Prostate gland (tissue), 2 donors: ENCODE measurements at regions not wholly inside any gene's neighbourhood (a gene's known extent, or its start where the extent isn't known, plus 50 kb on each side); places are given as distances from the start of the nearest gene placed in this dataset.

Source experiments
- DNase-seq: peaks from one replicate; pipeline ENCODE4 v3.0.0-alpha.2; 2019; ENCODE audit warnings: low spot score
- H3K27ac ChIP-seq, 2 donors: fragments of 200-600 bp; sonication (generic); 2 replicates each; pipeline ENCODE4 v1.5.1; 2017 to 2019
- H3K27me3 ChIP-seq: fragments of 200-600 bp; sonication (generic); replicated peaks from 2 replicates; pipeline ENCODE4 v1.5.1; 2019; ENCODE audit not compliant: insufficient read depth
- H3K36me3 ChIP-seq, 2 donors: fragments of 200-600 bp; sonication (generic); 1 replicate in 1 of 2; 2 replicates in 1 of 2; pipeline versions ENCODE4 v1.5.1 to v1.8.1; 2017 to 2019
- H3K4me1 ChIP-seq: fragments of 200-600 bp; sonication (generic); replicated peaks from 2 replicates; pipeline ENCODE4 v1.5.1; 2019
- H3K4me3 ChIP-seq, 2 donors: fragments of 200-600 bp; sonication (generic); 2 replicates each; pipeline ENCODE4 v1.5.1; 2017 to 2019
- H3K9me3 ChIP-seq: fragments of 200-600 bp; sonication (generic); 2 replicates; pipeline ENCODE4 v1.5.1; 2017
- POLR2A ChIP-seq: fragments of 450-650 bp; IDR thresholded peaks from one replicate; pipeline ENCODE4 v1.6.1; 2016; ENCODE audit warnings: antibody characterized with exemption, mild to moderate bottlenecking
- POLR2AphosphoS5 ChIP-seq: sonication (generic); formaldehyde crosslinking; IDR thresholded peaks from one replicate; pipeline ENCODE4 v1.6.1; 2017; ENCODE audit warnings: antibody characterized with exemption
- WGBS: methylation state at CpG from one replicate; pipeline ENCODE4 v1.1.5; 2018; 5-methylcytosine and 5-hydroxymethylcytosine counted together
- intact Hi-C: fragments of 100-400 bp; cut with DNase I; formaldehyde crosslinking; loops from one replicate; pipeline ENCODE4 v1.14.2; 2022
- TF ChIP-seq, protein P1 (sequence below), 4 experiments: fragments of 200-600 bp in 2 of 4; fragments of 450-650 bp in 2 of 4; sonication (generic) in 2 of 4; IDR thresholded peaks; 1 replicate in 3 of 4; 2 replicates in 1 of 4; pipeline ENCODE4 v1.5.1; 2016 to 2019; ENCODE audit warnings: antibody characterized with exemption in 4 of 4, mild to moderate bottlenecking in 2 of 4, moderate library complexity in 2 of 4

DNA sequence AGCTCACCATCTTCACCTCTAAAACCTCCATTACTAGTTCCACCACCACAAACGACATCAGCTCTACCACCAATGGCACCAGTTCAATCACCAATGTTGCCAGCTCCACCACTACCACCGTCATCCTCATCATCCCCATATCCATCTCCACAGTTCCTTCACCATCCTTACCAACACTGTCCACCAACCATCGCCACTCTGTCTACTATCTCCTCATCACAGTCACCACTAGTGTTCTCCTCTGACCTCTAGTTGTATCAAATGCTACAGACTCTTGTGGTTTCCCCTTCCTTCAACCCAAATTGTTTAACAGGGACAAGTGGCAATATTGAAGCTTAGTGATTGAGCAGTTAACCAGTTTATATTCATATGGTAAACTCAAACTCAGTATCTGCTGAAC lies 182.6 kb downstream of the CAAP1 start:
- WGBS = 88% methylated on average over 3 of the region's 3 CpGs
- Histone ChIP-seq H3K4me3 (no peak overlapping the region), H3K27ac (no peak overlapping the region), H3K9me3 (no peaks in the 10 kb centered on the region), H3K36me3 (no peaks in the 10 kb centered on the region), H3K27me3 (no peaks in the 10 kb centered on the region), H3K4me1 (no peaks in the 10 kb centered on the region)
- intact Hi-C loops = no loop called here
- no peak for TF ChIP-seq POLR2A
- DNase-seq = no peak

DNA sequence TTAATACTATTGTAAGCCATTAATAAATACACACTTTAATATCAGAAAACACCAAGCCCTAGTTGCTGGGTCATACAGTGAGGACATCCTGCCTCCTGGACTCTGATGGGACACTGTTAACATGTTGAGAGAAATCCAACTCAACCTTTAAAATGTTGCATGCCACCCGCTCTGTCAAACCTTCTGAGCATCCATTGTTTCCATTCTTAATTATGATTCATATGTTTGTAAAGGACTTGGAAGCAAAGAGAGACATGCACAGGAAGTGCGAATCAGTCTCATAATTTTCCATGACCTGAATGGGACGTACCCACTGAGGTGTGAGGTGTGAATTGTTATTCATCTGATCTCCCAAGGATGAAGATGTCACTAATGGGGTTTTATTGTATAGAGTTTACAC lies 186.4 kb downstream of the CAAP1 start:
- no peak for TF ChIP-seq POLR2A
- no peak for TF ChIP-seq POLR2AphosphoS5
- TF ChIP-seq, protein P1, sequence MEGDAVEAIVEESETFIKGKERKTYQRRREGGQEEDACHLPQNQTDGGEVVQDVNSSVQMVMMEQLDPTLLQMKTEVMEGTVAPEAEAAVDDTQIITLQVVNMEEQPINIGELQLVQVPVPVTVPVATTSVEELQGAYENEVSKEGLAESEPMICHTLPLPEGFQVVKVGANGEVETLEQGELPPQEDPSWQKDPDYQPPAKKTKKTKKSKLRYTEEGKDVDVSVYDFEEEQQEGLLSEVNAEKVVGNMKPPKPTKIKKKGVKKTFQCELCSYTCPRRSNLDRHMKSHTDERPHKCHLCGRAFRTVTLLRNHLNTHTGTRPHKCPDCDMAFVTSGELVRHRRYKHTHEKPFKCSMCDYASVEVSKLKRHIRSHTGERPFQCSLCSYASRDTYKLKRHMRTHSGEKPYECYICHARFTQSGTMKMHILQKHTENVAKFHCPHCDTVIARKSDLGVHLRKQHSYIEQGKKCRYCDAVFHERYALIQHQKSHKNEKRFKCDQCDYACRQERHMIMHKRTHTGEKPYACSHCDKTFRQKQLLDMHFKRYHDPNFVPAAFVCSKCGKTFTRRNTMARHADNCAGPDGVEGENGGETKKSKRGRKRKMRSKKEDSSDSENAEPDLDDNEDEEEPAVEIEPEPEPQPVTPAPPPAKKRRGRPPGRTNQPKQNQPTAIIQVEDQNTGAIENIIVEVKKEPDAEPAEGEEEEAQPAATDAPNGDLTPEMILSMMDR (IDR thresholded peaks at IDR 0.05) = no peak

DNA sequence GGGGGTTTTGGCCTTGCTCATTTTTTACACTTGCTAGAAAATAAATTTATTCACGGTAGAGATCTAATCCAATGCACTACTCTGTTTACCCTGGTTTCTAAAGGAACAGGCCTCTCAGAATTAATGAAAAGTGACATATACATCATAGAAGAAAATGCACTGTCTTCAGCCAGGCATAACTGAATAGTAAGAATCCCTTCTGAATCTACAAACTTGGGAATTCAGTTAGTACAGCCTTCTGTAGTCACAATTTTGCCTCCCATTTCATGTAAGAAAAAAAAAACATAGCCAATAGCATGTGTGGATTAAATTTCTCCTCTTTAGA lies 197.3 kb downstream of the CAAP1 start:
- Histone ChIP-seq H3K4me3 (no peak overlapping the region), H3K9me3 (no peaks in the 10 kb centered on the region), H3K36me3 (no peaks in the 10 kb centered on the region), H3K27ac (no peak overlapping the region), H3K27me3 (no peaks in the 10 kb centered on the region), H3K4me1 (no peaks in the 10 kb centered on the region)
- TF ChIP-seq, protein P1 (IDR thresholded peaks at IDR 0.05) = no peak
- DNase-seq = no peak
- 68% methylated on average over 1 of the region's 1 CpG for WGBS
- intact Hi-C loops = no loop called here

More for the DNA sequence above, 186.4 kb downstream of the CAAP1 start:
- Histone ChIP-seq H3K4me1 (no peaks in the 10 kb centered on the region), H3K36me3 (no peaks in the 10 kb centered on the region), H3K4me3 (no peak overlapping the region), H3K9me3 (no peaks in the 10 kb centered on the region), H3K27ac (no peak overlapping the region), H3K27me3 (no peaks in the 10 kb centered on the region)
- intact Hi-C loops = no loop called here
- DNase-seq = no peak
- WGBS = 80% methylated on average over 3 of the region's 3 CpGs

DNA sequence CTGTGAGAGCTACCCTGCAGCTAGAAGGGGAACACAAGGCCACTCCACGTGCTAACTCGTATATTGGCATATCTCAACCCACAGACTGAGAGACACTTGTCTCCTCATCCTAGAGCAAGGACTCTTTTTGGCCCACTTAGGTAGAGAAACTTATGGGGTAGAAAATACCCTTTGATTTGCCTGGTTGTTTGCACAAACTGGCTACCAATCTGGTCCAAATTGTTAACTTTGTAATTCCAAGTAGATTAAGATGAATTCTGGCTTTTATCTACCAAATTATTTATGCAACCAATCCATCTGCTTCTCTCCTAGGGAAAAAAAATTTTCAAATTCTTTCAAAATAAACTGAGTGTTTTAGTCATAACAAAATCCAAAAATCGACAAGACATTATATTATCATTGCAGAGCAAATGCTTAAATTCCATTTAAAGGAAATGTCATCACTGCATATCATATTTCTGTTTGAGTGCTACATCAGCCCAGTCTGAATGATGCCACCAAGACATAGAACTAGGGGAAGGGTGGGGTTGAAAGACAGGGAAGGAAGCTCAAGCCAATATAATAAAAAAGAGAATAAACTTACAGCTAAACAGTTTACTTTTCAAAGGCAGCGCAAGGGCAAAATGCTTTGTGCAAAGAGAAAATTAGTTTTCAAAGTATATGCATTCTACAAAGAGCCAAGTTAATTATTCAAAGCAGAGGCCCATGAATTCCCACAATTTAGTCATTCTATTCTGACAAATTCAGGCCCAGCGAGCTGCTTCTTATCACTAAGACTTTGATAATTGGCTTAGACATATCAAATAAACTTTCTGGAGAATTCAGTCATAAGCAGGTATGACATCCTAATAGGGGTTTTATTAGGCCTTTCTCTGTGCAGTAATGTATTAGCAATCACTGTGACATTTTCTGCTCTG lies 198.0 kb downstream of the CAAP1 start:
- no peak overlapping the region for H3K27ac ChIP-seq
- H3K4me3 ChIP-seq = no peak overlapping the region
- intact Hi-C loops = no loop called here
- no peaks in the 10 kb centered on the region for H3K36me3 ChIP-seq
- no peaks in the 10 kb centered on the region for H3K27me3 ChIP-seq
- no peaks in the 10 kb centered on the region for H3K4me1 ChIP-seq
- TF ChIP-seq, protein P1 (IDR thresholded peaks at IDR 0.05) = no peak
- TF ChIP-seq POLR2A (no peak), POLR2AphosphoS5 (no peak)
- H3K9me3 ChIP-seq = no peaks in the 10 kb centered on the region
- no peak for DNase-seq
- WGBS = 81% methylated on average over 5 of the region's 5 CpGs

DNA sequence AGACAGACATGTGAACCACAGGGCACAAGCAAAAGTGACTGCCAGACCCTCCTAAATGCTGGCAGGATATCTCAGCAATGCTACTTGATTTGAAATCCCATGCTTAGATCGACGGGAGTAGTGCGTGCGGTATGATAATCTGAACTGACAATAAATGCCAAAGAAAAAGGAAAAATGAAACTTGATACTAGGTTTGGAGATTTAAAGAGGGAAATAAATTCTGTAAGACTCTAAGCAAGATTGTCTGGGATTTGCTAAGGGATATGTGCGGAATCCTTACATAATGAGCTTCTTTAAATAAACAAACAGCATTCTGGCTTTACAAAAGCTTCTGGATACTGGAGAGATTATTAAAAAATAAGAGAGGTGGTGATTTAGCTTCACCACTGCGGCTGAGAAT lies 203.6 kb downstream of the CAAP1 start:
- TF ChIP-seq POLR2AphosphoS5 (no peak), POLR2A (no peak)
- TF ChIP-seq, protein P1 (IDR thresholded peaks at IDR 0.05) = no peak
- Histone ChIP-seq H3K9me3 (no peaks in the 10 kb centered on the region), H3K4me1 (no peaks in the 10 kb centered on the region), H3K27ac (no peak overlapping the region), H3K4me3 (no peak overlapping the region), H3K36me3 (no peaks in the 10 kb centered on the region), H3K27me3 (no peaks in the 10 kb centered on the region)
- DNase-seq = no peak
- WGBS = 41% methylated on average over 6 of the region's 6 CpGs
- intact Hi-C loops = no loop called here
